ENCODE measurements at regions not wholly inside any gene's neighbourhood (a gene's known extent, or its start where the extent isn't known, plus 50 kb on each side); places are given as distances from the start of the nearest gene placed in this dataset.

GRCh38 chr14:26320886-26321285 lies 276.9 kb downstream of the NOVA1 start:
- ChIA-PET POLR2A (ENCODE audit: unreplicated experiment) (no interaction called here), CTCF (no interaction called here)
- Histone ChIP-seq H3K79me1 (ENCODE audit: low read depth in 1 of 2, low read length in 2 of 2) (no peaks in the 10 kb centered on the region), H2AFZ (replicated peaks; ENCODE audit: low read length, poor library complexity) (no peak overlapping the region), H3K36me3 (ENCODE audit: control insufficient read depth, insufficient read depth, low read length) (no peaks in the 10 kb centered on the region), H3K9ac (ENCODE audit: low read depth, low read length) (no peak overlapping the region), H3K18ac (ENCODE audit: low read depth, low read length) (no peak overlapping the region), H3K4me1 (ENCODE audit: control insufficient read depth, insufficient read depth, low read length) (no peaks in the 10 kb centered on the region), H3K23ac (ENCODE audit: low read depth, low read length) (no peak overlapping the region), H3K56ac (ENCODE audit: extremely low read depth, insufficient read depth, low read length) (no peak overlapping the region), H3K9me1 (ENCODE audit: insufficient read depth, low read length) (no peaks in the 10 kb centered on the region), H3K4ac (ENCODE audit: low read depth, low read length) (no peak overlapping the region), H3K14ac (replicated peaks; ENCODE audit: low read depth, low read length) (no peak overlapping the region), H3K27ac (ENCODE audit: insufficient read depth, low read length) (no peak overlapping the region), H4K20me1 (ENCODE audit: insufficient read depth, low read length) (no peaks in the 10 kb centered on the region), H3K4me2 (ENCODE audit: low read depth, low read length) (no peak overlapping the region), H4K8ac (ENCODE audit: low read depth in 2 of 2, low read length in 2 of 2) (no peak overlapping the region), H3K9me3 (ENCODE audit: control insufficient read depth, insufficient read depth, low read length) (no peaks in the 10 kb centered on the region), H2AK9ac (replicated peaks; ENCODE audit: low read depth, low read length, poor library complexity) (no peak overlapping the region), H2BK15ac (ENCODE audit: low read depth, low read length) (no peak overlapping the region), H4K91ac (ENCODE audit: insufficient read depth, low read depth, low read length) (no peak overlapping the region), H2AK5ac (ENCODE audit: low read depth, low read length) (no peak overlapping the region), H4K5ac (ENCODE audit: low read depth, low read length) (no peak overlapping the region), H2BK120ac (ENCODE audit: low read depth, low read length) (no peak overlapping the region), H2BK5ac (ENCODE audit: low read depth, low read length, poor library complexity, severe bottlenecking) (no peak overlapping the region), H2BK20ac (ENCODE audit: low read depth, low read length) (no peak overlapping the region), H3K4me3 (ENCODE audit: insufficient read depth, low read depth, low read length) (no peak overlapping the region), H3K27me3 (ENCODE audit: control insufficient read depth, insufficient read depth, low read length) (no peaks in the 10 kb centered on the region)
- in situ Hi-C loops (cut with MboI; ENCODE audit: low sequenced_read_pairs) (no loop called here), dilution Hi-C loops (cut with HindIII; ENCODE audit: low sequenced_read_pairs, unreplicated experiment) (no loop called here), intact Hi-C loops (cut with micrococcal nuclease) (no loop called here)
- TF ChIP-seq, protein P1, sequence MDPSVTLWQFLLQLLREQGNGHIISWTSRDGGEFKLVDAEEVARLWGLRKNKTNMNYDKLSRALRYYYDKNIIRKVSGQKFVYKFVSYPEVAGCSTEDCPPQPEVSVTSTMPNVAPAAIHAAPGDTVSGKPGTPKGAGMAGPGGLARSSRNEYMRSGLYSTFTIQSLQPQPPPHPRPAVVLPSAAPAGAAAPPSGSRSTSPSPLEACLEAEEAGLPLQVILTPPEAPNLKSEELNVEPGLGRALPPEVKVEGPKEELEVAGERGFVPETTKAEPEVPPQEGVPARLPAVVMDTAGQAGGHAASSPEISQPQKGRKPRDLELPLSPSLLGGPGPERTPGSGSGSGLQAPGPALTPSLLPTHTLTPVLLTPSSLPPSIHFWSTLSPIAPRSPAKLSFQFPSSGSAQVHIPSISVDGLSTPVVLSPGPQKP (IDR thresholded peaks at IDR 0.05; ENCODE audit: borderline replicate concordance, low read depth, low read length): no peak
- TF ChIP-seq FOS (IDR thresholded peaks at IDR 0.05; ENCODE audit: low read depth, low read length) (no peak), RCOR1 (IDR thresholded peaks at IDR 0.05; ENCODE audit: insufficient replicate concordance, low read length) (no peak), MXI1 (IDR thresholded peaks at IDR 0.05; ENCODE audit: borderline replicate concordance, low read depth, low read length) (no peak), SMC3 (IDR thresholded peaks at IDR 0.05; ENCODE audit: low read depth, low read length) (no peak), MAFK (IDR thresholded peaks at IDR 0.05; ENCODE audit: low read depth, low read length) (no peak), RAD21 (IDR thresholded peaks at IDR 0.05; ENCODE audit: low read length) (no peak), CTCF (conservative IDR thresholded peaks at IDR 0.05; ENCODE audit: low read depth, low read length) (no peak), CEBPB (IDR thresholded peaks at IDR 0.05; ENCODE audit: low read depth, low read length) (no peak)
- BruUV-seq (replicated peaks): no TSS peak
- 60% methylated on average over 1 of the region's 2 CpGs; no CpG with 5 or more reads in 1 of the 2 experiments for WGBS, 2 experiments (ENCODE audit: extremely low coverage in 2 of 2, insufficient read length in 1 of 2)
- no peak for DNase-seq
- ATAC-seq (ENCODE audit: low read depth): no peak
